Body of pancreas (tissue), 4 donors: ENCODE measurements at regions not wholly inside any gene's neighbourhood (a gene's known extent, or its start where the extent isn't known, plus 50 kb on each side); places are given as distances from the start of the nearest gene placed in this dataset.

ENCODE experiments used
- ATAC-seq: fragments of 150-250 bp; one replicate; pipeline ENCODE4 v1.9.1; 2016
- DNase-seq, 4 donors: peaks; one replicate each; pipeline ENCODE4 v3.0.0-alpha.2; 2019
- H3K27ac ChIP-seq, 4 donors: fragments of 200-600 bp; sonication (generic); 1 replicate in 3 of 4; 2 replicates in 1 of 4; pipeline versions ENCODE4 v1.5.1 to v1.6.1; 2016 to 2019; ENCODE audit warnings: mild to moderate bottlenecking in 1 of 4, mixed read lengths in 1 of 4, moderate library complexity in 1 of 4
- H3K27me3 ChIP-seq, 2 donors: fragments of 200-600 bp; sonication (generic); one replicate each; pipeline ENCODE4 v1.6.0; 2016; ENCODE audit warnings: mild to moderate bottlenecking in 1 of 2
- H3K36me3 ChIP-seq, 2 donors: fragments of 200-600 bp; sonication (generic); replicated peaks in 1 of 2; 2 replicates each; pipeline ENCODE4 v1.5.1; 2016; ENCODE audit warnings: low read depth in 2 of 2; ENCODE audit not compliant: insufficient read depth in 1 of 2
- H3K4me1 ChIP-seq: fragments of 200-600 bp; sonication (generic); one replicate; pipeline ENCODE4 v1.6.0; 2016
- H3K4me3 ChIP-seq, 2 donors: fragments of 200-600 bp; sonication (generic); 1 replicate in 1 of 2; 2 replicates in 1 of 2; pipeline ENCODE4 v1.5.1; 2016 to 2019
- H3K9me3 ChIP-seq, 3 donors: fragments of 200-600 bp; sonication (generic); 1 replicate in 2 of 3; 2 replicates in 1 of 3; pipeline ENCODE4 v1.5.1; 2016
- CTCF ChIP-seq, 7 experiments: fragments of 450-650 bp in 4 of 7; fragments of 200-600 bp in 3 of 7; sonication (generic) in 3 of 7; IDR thresholded peaks; one replicate each; pipeline ENCODE4 v1.5.1; 2016 to 2019; ENCODE audit warnings: antibody characterized with exemption in 7 of 7
- POLR2A ChIP-seq, 3 donors: fragments of 450-650 bp; IDR thresholded peaks; one replicate each; pipeline ENCODE4 v1.6.1; 2016; ENCODE audit warnings: antibody characterized with exemption in 3 of 3, mild to moderate bottlenecking in 2 of 3
- WGBS, 2 donors: methylation state at CpG; one replicate each; pipeline ENCODE4 v1.1.5; 2017; 5-methylcytosine and 5-hydroxymethylcytosine counted together
- intact Hi-C: fragments of 100-400 bp; cut with DNase I; formaldehyde crosslinking; loops from one replicate; pipeline ENCODE4 v1.15.1; 2023

- TF ChIP-seq CTCF (IDR thresholded peaks at IDR 0.05) = no peak
- no peak for TF ChIP-seq POLR2A (IDR thresholded peaks at IDR 0.05)
- intact Hi-C loops = no loop called here
- no peaks in the 10 kb centered on the region for H3K4me1 ChIP-seq
- no peaks in the 10 kb centered on the region for H3K36me3 ChIP-seq
- H3K27ac ChIP-seq = no peak overlapping the region
- no peaks in the 10 kb centered on the region for H3K9me3 ChIP-seq
- H3K27me3 ChIP-seq = no peaks in the 10 kb centered on the region
- H3K4me3 ChIP-seq = no peak overlapping the region
- no peak for DNase-seq
- no peak for ATAC-seq
- 100% methylated on average over 1 of the region's 1 CpG for WGBS, 2 donors
Observed at GRCh38 chr3:110708156-110708555, 363.5 kb upstream of the NECTIN3 start.

GRCh38 chr3:110710156-110710555, 361.5 kb upstream of the NECTIN3 start:
- TF ChIP-seq POLR2A (IDR thresholded peaks at IDR 0.05) = no peak
- no peak for TF ChIP-seq CTCF (IDR thresholded peaks at IDR 0.05)
- no peak for ATAC-seq
- no peak for DNase-seq
- Histone ChIP-seq H3K4me3 (no peak overlapping the region), H3K9me3 (no peaks in the 10 kb centered on the region), H3K4me1 (no peaks in the 10 kb centered on the region), H3K27me3 (no peaks in the 10 kb centered on the region), H3K27ac (no peak overlapping the region), H3K36me3 (no peaks in the 10 kb centered on the region)
- intact Hi-C loops = no loop called here
- WGBS, 2 donors = 84 to 89% methylated on average over 7 of the region's 7 CpGs

- no peak overlapping the region for H3K27ac ChIP-seq
- intact Hi-C loops = no loop called here
- no peaks in the 10 kb centered on the region for H3K27me3 ChIP-seq
- TF ChIP-seq POLR2A (IDR thresholded peaks at IDR 0.05) = no peak
- TF ChIP-seq CTCF (IDR thresholded peaks at IDR 0.05) = no peak
- H3K9me3 ChIP-seq = no peaks in the 10 kb centered on the region
- no peak overlapping the region for H3K4me3 ChIP-seq
- peak; percentile 16 to 65 (median 20) for DNase-seq
- 53 to 55% methylated on average over 1 of the region's 1 CpG for WGBS, 2 donors
- no peak for ATAC-seq
- no peaks in the 10 kb centered on the region for H3K36me3 ChIP-seq
- no peaks in the 10 kb centered on the region for H3K4me1 ChIP-seq
Observed at GRCh38 chr3:110710603-110711002, 361.0 kb upstream of the NECTIN3 start.

GRCh38 chr3:110711130-110711832, 360.3 kb upstream of the NECTIN3 start:
- no peak for ATAC-seq

More at GRCh38 chr3:110711130-110711832, 360.3 kb upstream of the NECTIN3 start:
- DNase-seq = no peak
- no peaks in the 10 kb centered on the region for H3K27me3 ChIP-seq
- H3K4me1 ChIP-seq = no peaks in the 10 kb centered on the region
- no peak overlapping the region for H3K4me3 ChIP-seq
- H3K36me3 ChIP-seq = no peaks in the 10 kb centered on the region
- TF ChIP-seq POLR2A (IDR thresholded peaks at IDR 0.05) (no peak), CTCF (IDR thresholded peaks at IDR 0.05) (no peak)
- intact Hi-C loops = no loop called here
- H3K9me3 ChIP-seq = no peaks in the 10 kb centered on the region
- 97 to 100% methylated on average over 1 of the region's 1 CpG for WGBS, 2 donors
- no peak overlapping the region for H3K27ac ChIP-seq
